CD4-positive, alpha-beta T cell treated with Interleukin-2 at 100 ng/mL for 4 hours (primary cell): ENCODE measurements at regions not wholly inside any gene's neighbourhood (a gene's known extent, or its start where the extent isn't known, plus 50 kb on each side); places are given as distances from the start of the nearest gene placed in this dataset.

ENCODE experiments used
- DNase-seq: peaks from one replicate; pipeline ENCODE4 v3.0.0-alpha.2; 2020; ENCODE audit warnings: low spot score

DNA sequence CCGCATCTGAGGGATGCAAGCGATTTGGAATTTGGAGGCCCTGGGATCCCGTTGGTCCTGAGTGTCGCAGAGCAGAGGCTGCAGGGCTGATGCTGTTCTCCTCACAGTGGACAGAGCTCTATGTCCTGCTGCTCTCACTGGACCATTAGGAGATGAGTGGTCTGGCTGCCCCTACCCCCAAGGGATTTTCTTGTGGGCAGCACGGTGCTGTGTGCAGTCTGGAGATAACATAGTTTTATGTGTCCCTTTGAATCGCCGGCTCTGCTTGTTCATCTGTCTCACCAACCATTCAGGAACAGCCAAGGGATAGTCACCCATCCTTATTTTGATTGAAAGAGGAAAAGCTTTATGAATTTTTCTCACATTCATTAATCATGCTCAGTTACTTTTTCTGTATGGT, 49.9 kb downstream of the CHRM3 start:
- DNase-seq: no peak

DNA sequence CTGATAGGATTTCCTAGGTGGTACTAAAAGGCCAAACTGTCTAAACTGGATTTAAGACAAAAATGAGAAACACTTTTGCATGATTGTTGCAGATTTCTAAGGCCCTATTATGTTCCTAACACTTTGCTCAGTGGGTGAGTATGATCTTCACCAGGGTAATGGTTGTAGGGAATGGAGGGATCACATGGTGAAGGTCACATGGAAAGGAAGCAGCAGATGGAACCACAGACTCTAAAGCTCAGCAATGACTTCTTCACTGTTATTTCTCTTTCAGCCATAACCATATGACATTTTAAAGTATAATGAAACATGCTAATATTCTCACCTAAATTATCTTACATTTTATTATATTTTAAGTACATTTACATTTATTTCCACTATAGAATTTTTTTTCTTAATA, 51.5 kb downstream of the CHRM3 start:
- DNase-seq: no peak

DNA sequence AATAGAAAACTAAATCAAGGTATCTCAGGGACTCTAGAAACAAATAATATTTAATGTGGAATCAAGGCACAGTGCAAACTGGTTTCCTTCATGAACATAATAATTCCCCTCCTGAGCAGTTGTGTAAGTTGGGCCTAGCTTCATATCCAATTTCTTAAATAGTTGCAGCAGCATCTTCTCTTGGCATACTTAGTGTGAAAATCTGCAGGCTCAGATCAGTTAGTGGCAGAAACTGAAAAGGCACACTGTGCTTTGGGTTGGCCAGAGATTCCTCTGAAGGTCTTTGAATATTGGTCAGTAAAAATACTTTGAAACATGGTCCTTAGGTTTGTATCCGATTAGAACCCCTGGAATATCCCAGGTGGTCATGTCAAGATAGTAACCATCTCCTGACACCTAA, 52.5 kb downstream of the CHRM3 start:
- no peak for DNase-seq

DNA sequence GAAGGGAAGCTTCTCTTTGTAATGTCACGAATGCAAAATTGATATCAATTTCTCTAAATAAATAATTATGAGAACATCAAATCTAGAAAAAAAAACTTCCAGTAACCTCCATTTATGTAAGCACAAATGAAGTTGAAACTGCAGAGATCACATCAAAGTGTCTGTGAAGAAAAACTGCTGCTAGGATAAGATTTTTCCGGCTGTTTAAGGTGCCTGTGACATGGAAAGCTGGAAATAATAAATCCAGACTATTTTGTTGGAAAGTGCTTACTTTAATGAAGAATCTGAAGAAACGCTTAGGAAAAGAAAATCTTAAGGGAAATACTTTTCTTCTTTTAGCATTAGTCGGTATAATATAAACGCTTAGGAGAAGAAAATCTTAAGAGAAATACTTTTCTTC, 57.0 kb downstream of the CHRM3 start:
- no peak for DNase-seq

DNA sequence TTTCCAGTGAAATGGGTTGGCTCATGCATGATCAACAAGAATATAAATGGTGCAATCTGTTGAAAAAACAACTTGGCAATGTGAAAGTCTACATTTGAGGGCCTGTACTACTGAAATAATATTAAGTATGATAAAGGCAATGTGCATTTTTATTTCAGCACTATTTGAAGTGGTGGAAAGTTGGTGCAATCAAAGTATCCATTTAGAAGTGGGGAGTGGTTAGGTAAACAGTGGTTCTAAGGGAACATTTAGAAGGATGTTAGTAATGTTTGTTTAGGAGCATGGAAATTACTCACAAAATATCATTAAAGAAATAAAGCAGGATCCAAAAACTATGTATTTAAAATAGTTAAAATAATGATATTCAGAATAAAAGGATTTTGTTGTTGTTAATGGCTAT, 60.2 kb downstream of the CHRM3 start:
- DNase-seq: no peak

DNA sequence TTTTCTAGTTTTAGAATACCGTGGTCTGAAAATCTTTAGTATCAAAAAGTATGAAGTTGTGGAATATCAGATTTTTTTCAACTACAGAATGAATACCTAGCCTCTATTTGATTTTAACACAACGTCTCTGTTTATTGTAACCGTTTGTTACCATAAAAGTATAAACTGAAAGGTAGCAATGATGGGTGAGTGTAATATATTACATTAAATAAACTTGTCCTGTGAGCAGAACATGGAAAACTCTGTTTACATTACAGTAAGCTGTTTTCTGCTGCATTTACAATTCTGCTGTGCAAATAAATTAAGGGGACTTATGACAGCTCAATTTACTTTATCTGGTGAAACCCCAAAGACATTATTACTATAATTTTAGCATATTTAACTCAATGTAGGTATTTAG, 62.5 kb downstream of the CHRM3 start:
- no peak for DNase-seq

DNA sequence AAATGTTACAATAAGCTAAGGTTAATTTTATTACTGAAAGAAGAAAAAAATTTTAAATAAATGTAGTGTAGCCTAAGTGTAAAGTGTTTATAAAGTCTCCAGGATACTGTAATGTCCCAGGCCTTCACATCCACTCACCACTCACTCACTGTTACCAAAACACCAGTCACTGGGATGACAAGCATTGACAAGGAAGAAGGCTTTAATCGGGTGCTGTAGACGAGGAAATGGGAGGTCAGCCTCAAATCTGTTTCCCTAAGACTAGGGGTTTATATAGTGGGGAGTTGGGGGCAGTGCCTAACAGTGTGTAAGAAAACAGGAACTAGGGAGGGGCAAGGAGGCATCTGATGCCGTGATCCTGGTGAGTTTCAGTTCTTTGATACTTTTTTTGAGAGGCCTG, 69.4 kb downstream of the CHRM3 start:
- DNase-seq: no peak

DNA sequence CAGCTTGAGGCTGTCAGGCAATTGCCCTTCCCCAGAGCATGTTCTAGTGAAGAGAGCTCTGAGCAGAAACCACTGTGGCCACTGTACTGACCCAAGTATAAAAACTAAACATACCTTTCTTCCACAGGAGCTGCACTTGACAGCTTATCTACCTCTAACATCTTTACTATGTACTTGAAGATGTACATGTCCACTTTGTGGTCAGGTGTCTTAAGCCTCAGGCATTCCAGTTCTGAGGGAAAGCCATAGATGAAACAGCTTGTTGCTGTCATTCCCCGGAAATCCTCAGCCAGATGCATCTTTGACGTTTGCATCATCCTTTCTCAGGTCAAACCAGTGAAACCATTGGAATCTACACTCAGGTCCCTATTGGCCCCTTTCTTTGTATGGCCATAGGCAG, 70.4 kb downstream of the CHRM3 start:
- no peak for DNase-seq

DNA sequence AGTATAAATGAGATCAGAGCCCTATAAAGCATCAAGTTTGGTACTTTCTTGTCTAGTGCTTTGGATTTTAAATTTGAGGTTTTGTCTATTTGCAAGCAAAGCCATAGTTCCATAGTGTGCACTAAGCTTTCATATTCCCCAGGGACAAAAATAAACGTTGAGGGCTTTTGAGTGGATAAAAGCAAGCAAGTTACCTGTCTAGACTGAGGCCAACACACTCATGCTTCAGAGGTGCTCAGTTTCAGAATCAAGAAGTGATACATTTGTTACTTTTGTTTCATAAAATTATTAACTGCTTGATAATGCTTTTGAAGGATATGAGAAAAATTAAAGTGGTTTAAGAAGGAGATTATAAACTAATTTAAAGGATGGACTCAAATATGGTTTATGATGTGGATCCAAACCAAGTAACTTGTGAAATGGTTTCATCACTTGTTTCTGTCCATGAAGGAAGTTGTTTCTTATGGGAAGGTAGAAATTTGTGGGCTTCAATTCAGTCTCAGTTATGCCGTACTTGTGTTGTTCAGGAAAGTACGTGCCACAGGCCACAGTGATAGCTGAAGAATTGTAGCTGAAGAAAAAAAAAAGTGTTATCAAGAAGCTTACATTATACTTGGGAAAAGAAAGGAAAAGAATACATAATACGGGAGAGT, 71.2 kb downstream of the CHRM3 start:
- DNase-seq: no peak

DNA sequence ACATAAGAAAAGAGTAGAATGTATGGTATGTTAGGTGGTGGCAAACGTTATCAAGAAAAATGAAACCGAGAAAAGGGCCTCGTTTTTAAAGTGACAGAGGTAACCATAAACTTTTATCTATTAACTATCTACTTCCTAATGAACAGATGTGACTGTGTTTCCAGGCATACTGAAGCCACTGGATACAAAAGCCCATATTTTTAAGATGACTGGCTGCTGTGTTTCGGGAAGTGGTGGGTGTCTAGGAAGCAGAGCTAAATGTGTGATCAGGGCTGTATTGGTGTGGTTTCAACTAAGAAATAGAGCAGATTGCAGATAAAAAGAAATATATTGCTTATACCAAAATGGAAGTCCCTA, 71.8 kb downstream of the CHRM3 start:
- no peak for DNase-seq

DNA sequence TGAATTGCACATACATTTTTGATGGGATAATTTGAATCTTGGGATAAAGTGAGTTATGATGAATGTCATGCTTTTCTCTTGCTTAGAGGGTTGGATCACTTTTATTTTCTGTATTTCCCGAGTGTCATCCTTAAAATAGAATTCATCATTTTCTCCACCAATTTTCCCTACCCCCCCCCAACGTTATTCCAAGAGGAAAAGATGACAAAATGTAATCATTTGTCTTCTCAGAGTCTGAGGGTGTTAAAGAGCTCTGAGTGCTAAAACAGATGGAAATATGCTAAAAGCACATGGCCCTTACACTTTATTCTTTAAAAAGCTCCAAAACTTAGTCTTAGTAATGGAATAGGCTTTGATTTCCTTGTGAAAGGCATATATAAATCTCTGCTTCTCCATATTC, 81.4 kb downstream of the CHRM3 start:
- no peak for DNase-seq

DNA sequence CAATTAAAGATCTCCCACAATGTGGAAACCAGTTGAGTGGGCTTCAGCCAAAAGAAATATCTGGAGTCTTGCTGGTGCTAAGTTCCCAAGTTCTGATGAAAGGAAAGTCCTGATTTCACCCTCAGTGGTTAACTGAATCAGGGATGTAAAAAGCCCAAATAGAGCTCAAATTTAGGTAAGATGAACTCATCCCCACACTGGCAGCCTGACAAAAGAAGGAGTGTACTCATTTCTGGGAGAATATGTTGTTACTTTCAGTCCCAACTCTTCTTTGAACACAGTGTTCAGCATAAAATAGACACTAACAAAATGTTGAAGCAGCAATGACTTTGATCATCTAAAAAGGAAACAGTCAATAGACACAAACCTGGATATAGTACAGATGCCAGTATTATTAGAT, 91.7 kb downstream of the CHRM3 start:
- DNase-seq: no peak

DNA sequence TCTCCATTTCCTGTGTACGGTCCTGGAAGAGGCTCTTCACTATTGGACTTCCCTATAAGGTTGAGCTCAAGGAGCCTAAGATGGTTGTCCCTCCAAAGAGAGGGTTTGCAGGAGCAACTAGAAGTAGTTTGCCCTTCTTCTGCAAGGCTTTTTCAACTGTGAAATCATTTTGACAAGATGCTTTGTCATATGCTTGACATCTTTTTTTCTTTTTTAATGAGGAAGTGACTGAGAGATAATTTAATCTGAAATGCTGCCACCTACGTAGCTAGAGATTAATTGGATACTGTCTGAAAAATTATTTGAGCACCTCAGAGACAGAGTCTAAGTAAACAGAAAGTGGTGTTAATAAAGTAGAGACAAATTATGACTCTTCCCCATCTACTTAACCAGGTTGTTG, 97.0 kb downstream of the CHRM3 start:
- no peak for DNase-seq

DNA sequence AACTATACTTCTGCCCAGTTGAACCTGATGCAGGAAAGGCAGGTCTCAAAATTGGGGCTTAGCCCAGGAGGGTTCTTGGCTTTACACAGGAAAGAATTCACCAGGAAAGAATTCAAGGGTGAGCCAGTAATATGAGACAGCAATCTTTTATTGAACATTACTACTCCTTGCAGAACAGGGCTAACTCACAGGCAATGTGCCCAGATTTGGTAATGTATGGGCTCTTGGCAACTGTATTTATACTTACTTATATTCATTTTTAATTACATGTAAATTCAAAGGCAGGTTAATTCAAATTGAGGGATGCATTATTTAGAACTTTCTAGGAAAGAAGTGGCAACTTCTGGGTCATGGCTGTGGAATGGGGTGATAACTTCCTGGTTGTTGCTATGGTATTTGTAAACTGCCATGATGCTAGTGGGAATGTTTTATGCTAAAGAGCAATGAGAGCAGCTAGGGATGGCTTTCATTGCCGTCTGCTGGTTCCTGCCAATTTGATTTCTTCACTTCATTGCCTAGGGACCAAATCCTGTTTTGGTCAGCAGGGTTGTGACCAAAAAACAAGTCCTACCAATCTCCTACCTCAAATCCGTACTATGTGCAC, 107.5 kb downstream of the CHRM3 start:
- no peak for DNase-seq

DNA sequence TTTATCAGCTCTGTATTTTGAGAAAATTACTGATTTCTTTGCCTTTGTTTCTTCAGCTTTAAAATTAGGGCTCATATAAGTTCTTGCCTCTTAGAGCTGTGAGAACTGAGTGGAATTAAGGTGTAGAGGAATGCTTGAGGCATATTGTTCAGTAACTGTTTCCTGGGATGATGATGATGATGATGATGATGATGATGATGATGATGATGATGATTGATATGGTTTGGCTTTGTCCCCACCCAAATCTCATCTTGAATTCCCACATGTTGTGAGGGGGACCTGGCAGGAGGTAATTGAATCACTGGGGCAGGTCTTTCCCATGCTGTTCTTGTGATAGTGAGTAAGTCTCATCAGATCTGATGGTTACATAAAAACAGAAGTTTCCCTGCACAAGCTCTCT, 118.7 kb downstream of the CHRM3 start:
- no peak for DNase-seq

DNA sequence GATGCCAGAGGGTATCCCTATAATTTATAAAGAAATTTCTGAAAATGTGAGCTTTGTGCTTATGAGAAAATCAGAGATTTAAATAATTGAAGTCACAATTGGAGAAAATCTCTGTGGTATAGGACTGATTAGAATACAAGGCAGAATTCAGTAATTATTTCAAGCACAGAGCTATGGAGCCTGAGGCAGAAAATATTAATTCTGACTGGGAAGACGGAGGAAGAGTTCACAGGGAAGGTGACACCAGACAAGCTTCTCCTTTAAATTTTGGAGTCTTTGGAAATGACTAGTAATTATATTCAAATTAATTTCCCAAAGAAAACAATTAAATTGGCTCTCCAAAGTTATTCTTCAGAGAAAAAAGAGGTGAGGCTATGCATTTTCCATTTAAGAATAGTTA, 121.5 kb downstream of the CHRM3 start:
- no peak for DNase-seq

DNA sequence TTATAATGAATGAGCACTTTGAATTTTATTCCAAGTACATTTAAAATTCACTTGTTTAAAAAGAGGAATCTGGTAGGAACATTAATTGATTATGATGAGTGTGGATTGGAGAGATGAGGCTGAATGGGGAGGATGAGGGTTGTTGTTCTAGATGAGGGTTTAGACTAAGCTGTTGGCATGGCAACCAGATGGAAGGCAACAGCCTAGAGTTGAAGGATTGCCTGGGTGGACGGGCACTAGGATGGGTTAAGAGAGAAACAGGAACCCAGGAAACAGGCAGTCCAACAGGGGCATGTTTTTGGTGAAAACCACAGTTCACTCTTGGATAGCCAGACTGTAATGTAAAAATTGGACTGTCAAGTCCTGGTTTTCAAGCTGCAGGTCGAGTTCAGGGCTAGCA, 125.5 kb downstream of the CHRM3 start:
- no peak for DNase-seq

DNA sequence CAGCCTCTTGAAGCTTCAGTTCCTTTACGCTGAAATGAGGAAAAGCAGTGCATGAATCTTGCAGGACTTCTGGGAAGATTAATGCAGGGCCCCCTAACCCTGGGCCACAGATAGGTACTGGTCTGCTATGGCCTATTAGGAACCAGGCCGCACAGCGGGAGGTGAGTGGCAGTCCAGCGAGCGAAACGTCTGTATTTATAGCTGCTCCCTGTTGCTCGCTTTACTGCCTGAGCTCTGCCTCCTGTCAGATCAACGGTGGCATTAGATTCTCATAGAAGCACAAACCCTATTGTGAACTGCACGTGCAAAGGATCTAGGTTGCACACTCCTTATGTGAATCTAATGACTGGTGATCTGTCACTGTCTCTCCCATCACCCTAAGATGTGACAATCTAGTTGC, 130.2 kb downstream of the CHRM3 start:
- no peak for DNase-seq

DNA sequence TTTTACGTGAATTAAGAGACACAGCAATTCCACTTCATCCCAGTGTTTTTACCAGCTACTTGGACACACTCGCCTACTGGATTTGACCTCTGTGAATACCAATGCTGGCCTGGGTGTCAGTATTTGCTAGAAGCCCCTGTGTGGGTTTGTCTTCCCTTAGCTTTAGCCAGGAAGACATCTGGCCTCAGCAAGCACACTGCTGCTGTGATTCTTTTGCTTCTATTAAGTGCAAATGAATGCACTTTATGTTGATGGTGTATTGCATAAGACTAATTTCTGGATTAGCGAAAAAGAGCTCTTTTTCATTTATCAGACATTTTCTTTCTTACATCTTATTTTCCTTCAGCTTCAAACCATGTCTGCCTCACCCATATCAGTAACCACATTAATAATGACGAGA, 140.0 kb downstream of the CHRM3 start:
- no peak for DNase-seq

DNA sequence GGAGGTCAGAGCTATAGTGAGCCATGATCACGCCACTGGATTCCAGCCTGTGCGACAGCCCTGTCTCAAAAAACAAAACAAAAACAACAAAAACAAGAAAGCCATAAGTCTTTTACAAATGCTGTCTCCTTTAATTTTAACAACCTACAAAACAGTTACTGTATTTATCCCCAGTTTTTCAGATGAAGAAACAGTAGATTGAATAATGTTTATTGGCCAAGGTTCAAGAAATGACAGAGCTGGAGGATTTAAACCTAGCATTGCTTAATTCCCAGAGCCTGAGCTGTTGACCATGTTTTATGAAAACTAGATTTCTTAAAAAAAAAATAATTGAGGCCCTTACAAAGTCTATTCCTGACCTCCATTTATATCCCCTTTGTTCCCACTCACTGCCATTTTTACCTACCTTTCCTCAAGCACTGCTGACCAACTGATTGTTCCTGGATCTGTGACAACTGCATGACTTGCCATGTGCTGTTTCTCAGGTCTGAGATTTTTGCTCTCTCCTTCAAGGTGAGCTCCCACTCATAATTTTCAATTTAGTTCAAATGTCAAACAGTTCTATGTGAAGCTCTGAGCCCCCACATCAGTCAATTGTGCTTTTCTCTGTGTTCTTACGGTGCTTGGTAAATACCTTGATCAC, 140.8 kb downstream of the CHRM3 start:
- no peak for DNase-seq

DNA sequence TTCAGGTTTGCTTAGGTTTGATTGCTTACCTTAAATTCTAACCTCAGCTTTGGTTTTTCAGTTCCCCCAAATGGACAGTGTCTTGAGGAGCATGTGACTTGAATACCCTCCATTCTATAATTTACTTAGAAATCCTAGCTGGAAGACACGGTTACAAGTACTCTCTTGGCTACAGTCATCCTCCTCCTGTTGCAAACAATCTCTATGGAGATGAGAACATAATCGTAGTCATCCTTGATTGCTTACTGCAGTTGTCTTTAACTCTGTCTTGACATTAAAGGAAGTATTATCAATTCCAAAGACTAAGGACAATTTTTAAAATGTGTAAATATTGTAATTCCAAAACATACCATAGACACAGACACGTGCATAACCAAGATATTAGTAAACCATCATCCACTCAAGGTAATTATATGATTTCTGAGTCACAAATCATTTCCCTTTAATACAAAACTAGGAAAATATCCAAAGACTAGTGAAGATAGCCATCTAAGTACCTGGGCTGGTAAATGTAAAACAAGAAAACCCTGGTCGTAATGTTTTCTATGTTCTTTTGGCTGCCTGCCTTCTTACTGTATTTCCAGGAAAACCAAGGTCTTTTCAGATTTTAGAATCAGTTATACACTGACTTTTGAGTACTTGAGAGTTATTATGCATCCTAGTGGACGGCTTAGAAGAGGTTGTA, 149.9 kb downstream of the CHRM3 start:
- DNase-seq: no peak

DNA sequence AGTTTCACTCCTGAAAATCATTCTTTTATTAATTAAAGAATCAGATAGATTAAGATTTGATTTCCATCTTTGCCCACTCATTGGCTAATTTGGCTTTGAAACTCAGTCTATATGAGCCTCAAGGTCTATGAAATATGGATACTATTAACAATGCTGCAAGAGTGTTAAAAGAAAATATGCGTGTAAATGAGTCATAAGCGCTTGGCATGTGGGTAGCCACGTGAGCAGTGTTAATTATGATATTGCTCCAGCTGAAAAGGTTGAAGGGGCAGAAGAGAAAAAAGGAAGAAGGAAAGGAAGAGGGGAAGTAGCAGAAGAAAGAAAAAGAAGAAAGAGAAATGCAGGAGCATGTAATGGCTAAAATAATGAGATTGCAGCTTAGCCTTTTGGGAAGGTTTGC, 151.4 kb downstream of the CHRM3 start:
- no peak for DNase-seq

DNA sequence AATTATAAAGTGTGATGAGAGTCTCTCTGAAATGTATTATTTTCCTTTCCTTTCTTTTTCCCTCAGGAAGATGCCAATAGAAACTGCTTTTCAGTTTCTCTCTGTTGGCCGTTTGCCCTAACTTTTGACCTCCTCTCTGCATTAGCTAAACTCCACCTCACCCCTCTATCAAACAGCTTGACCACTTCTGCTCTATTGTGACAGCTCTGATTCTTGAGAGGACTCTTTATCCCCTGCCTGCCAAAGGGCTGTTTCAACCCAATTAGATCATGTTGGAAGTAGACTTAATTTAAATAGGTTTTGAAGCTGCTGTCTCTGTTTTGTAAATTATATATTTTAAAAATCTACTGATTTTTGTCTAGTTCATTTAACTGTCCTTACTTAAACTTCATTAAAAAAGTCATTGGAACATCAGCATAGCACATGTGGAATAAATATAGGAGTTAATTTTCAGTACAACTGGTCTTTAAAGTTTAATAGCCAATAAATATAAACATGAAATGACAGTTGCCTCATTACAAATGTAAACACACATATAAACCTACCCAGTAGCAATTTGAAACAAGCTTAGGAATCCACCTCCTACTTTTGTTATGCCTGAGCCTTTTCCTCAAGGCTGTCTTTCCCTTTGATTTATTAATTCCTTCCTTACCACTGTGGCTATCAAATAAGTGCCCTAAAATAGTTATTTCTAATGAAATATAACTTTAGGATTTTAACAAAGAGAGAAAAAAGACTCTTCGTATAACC, 152.0 kb downstream of the CHRM3 start:
- no peak for DNase-seq
